GM18505 (cell line): ENCODE measurements at regions not wholly inside any gene's neighbourhood (a gene's known extent, or its start where the extent isn't known, plus 50 kb on each side); places are given as distances from the start of the nearest gene placed in this dataset.

Experiments used
- ATAC-seq: cut with Tn5 transposase; IDR thresholded peaks from one replicate; pipeline ENCODE4 v1.9.1; 2021; ENCODE audit not compliant: unreplicated experiment
- POLR2A ChIP-seq: IDR thresholded peaks from 4 replicates; pipeline ENCODE4 v1.6.1; 2011; ENCODE audit warnings: borderline replicate concordance; ENCODE audit not compliant: insufficient read depth, insufficient read length; ENCODE audit errors: extremely low read depth

DNA sequence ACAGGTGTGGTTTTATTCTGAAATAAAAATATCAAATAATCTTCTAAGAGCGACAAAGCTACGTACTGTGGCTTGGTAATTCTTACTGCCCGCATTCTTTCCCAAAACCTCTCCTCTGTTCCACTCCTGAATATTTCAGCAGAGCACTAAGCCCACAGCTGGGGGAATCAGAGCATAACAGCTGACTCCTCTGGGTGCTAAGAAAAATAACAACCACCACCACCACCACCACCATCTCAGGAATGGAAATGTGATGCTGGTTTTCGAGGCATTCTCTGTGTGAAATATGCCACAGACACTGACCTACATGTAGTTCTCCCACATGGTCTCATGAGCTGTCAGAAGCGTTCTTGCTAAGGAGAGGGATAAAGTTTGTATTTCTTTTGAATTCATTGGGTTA is 183.7 kb downstream of the BMP4 start:
- no peak for TF ChIP-seq POLR2A
- ATAC-seq, result no peak

- no peak for TF ChIP-seq POLR2A
- no peak for ATAC-seq
Measured at GRCh38 chr14:53767566-53767965, 189.1 kb downstream of the BMP4 start.

DNA sequence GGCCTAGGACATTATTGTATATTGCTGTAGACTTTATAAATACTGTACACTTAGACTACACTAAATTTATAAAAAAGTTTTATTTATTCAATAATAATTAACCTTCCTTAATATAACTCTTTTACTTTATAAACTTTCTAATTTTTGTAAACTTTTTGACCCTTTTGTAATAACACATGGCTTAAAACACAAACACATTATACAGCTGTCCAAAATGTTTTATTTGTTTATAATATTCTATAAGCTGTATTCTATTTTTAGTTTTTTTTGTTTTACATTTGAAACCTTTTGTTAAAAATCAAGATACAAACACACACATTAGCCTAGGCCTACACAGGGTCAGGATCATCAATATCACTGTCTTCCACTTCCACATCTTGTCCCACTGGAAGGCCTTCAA is 190.0 kb downstream of the BMP4 start:
- ATAC-seq, result no peak

GRCh38 chr14:53766106-53766505 is 190.5 kb downstream of the BMP4 start:
- ATAC-seq, result no peak
- TF ChIP-seq POLR2A, result no peak

More for the DNA sequence above, 190.0 kb downstream of the BMP4 start:
- no peak for TF ChIP-seq POLR2A

DNA sequence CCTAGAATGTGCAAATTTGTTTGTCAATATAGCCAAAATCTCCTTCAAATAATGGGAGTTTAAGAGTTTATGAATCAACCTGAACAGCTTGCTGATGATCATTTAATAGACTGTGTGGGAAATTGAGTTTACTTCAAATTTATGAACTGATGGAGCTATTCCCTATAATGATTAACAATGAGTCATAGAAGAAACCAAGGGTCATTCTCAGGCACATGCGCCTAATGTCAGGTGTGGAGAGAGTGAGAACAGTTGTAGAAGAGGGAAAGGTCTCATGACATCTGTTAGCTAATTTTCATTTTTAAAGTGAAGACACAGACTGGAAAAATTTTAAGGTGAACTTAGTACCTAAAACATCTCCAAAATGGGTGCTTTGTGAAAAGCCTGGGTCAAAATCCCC is 191.8 kb downstream of the BMP4 start:
- TF ChIP-seq POLR2A, result no peak
- ATAC-seq, result no peak

DNA sequence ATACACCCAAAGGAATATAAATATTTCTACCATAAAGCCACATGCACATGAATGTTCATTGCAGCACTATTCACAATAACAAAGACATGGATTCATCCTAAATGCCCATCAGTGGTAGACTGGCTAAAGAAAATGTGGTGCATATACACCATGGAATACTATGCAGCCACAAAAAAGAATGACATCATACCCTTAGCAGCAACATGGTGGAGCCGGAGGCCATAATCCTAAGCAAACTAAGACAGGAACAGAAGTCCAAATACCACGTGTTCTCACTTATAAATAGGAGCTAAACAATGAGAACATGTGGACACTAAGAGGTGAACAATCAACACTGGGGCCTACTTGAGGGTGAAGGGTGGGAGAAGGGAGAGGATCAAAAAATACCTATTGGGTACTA is 198.5 kb downstream of the BMP4 start:
- no peak for ATAC-seq
- TF ChIP-seq POLR2A, result no peak

GRCh38 chr14:53757732-53758131 is 198.9 kb downstream of the BMP4 start:
- no peak for TF ChIP-seq POLR2A
- no peak for ATAC-seq

GRCh38 chr14:53751650-53752049 is 205.0 kb downstream of the BMP4 start:
- ATAC-seq, result no peak
- no peak for TF ChIP-seq POLR2A

DNA sequence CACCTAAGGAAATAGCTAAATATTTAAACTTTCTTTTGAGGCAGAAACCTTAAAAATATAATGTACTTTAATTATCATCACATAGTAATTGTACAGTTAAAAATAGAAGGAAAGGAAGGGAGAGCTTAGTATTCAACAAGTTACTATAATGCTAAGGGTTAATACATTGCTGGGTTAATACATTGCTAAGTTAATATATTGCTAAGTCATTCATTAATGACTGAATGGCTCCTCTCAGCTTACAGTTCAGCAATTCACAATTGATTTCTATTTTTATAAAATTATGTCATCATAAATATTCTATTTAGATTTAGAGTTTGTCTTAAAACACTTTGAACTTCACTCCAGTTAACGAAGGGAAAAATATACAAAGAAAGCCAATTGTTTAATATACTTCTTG is 207.9 kb downstream of the BMP4 start:
- no peak for TF ChIP-seq POLR2A
- ATAC-seq, result no peak

DNA sequence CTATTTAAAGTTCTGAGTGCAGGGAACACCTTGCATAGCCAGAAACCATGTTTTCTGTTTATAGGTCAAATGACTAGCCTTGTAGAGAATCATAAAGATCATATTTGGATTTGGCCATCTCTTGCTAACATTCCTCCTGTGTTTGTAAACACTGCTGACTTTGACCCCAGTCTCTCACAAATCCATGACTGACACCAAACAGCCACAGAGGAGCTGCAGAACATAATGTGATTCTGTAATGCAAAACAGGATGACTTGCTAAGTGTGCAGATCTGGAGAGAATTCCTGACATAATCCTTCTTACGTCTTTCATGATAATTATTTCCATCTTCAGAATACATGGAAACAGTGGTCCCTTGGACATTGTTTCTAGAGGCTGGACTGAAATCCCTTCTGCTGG is 211.8 kb downstream of the BMP4 start:
- ATAC-seq, result no peak
- no peak for TF ChIP-seq POLR2A

DNA sequence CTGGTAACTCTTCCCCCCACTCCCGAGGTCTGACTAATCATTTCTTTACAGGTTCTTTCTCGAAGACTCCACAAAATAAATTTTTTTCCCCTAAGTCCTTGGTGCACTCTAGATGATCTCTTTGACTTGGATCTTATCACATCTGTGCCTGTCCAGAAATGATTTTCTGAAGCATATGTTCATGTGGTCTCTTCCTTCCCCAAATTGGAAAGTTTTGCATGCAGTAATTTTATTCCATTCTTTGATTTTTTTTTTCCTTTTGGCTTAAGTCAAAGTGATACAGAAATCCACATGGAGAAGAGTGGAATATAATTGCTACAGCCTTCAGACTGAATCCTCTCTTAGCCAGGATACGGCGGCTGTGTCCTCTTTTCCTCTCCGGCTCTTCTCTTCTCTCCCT is 213.3 kb downstream of the BMP4 start:
- no peak for TF ChIP-seq POLR2A

GRCh38 chr14:53742233-53742620 is 214.4 kb downstream of the BMP4 start:
- TF ChIP-seq POLR2A, result no peak
- no peak for ATAC-seq

More for the DNA sequence above, 213.3 kb downstream of the BMP4 start:
- no peak for ATAC-seq

DNA sequence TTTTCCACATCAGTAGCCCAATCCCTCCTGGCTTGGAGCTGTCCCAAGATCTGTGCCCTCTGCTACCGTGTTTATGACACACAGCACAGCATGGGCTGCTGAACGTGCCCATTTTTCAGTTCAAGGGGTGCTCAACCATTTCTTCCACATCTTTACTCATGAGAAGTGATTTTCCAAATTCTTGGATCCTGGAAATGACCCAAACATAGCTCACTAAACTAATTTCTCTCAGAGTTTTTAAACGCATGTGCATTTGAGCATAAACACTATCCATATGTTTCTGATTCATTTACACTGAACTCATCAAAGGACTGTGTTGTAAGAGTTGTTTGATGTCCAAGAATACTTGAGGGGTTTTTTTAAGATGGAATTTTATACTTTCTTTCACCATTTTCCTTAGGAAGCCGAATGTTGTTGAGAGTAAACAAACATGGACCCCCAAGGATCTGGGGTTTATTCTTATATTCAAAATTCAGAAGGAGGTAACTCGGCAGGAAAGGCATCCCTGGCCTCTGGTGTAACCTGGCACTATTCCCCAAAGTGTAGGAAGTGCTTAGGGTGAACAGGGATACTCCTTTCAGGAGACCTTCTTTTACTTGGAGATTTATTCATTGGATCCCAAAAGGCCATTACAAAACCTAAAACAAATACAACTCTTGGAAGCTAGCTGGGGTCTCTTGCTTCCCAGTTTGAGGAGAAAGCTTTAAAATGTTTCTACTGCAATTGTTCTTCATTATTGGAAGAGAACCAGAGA is 215.0 kb downstream of the BMP4 start:
- no peak for ATAC-seq

DNA sequence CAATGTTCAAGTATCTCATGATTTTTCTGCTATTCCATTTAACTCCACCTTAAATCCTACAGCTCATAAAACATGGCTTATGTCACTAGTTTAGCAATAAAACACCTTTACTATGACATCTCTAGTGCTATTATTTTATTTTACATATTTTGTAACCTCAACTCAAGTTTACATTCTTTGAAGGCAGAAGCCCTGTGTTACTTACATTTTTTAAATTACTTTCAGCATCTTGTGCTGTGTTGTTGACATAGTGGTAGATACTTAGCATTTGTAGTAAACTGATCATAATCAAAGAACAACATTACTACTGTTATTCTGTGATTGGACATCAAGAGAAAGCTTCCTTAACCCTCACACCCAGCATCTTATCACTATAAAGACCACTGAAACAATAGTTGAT is 216.1 kb downstream of the BMP4 start:
- ATAC-seq, result no peak
- TF ChIP-seq POLR2A, result no peak

More for the DNA sequence above, 215.0 kb downstream of the BMP4 start:
- TF ChIP-seq POLR2A, result no peak

DNA sequence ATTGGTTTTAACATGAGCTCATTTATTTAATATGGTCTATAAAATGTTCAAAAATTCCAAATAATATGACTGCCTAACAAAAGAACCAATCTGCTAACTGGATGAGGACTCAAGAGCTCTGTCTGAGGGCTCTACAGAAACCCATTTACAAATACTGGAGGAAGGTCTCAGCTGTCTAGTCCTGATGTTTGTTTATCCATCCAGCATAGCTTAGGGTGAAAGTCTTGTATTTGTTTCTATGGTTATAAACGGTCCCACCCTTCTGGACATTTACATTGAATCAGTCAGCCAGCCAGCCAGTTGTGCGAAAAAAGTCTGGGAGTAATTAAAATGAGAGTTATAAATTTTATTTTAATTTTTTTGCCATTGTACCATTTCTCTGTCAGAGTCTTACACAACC is 220.7 kb downstream of the BMP4 start:
- no peak for TF ChIP-seq POLR2A
- no peak for ATAC-seq
